ENCODE measurements at regions not wholly inside any gene's neighbourhood (a gene's known extent, or its start where the extent isn't known, plus 50 kb on each side); places are given as distances from the start of the nearest gene placed in this dataset.

GRCh38 chr5:86879086-86879485, 261.3 kb downstream of the COX7C start:
- no peak for DNase-seq (ENCODE audit: low read depth)

DNA sequence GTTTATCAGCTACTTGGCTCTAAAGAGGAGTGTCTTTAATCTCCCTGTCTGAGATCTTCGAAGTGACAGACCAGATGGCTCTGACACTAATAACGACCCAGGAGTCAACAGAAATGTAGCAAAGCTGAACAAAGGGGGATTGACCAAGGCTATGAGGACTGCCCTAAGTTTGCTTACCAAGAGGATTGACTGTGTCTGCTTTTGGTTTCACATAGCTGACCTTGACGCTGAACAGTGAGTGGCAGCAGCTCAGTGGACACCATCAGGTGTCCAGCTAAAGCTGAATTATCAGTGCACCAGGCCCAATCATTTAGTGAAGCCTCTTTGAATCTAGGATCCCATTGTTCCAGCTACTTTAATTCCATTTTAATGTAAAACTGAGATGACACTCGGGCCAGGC, 262.6 kb downstream of the COX7C start:
- DNase-seq (ENCODE audit: low read depth) = no peak

- peak; percentile 3 for DNase-seq (ENCODE audit: low read depth)
Observed at GRCh38 chr5:86880785-86881492, 263.2 kb downstream of the COX7C start.

- DNase-seq (ENCODE audit: low read depth) = no peak
Observed at GRCh38 chr5:86881493-86882090, 263.9 kb downstream of the COX7C start.

- no peak for DNase-seq (ENCODE audit: low read depth)
Observed at GRCh38 chr5:86884608-86885007, 266.9 kb downstream of the COX7C start.

DNA sequence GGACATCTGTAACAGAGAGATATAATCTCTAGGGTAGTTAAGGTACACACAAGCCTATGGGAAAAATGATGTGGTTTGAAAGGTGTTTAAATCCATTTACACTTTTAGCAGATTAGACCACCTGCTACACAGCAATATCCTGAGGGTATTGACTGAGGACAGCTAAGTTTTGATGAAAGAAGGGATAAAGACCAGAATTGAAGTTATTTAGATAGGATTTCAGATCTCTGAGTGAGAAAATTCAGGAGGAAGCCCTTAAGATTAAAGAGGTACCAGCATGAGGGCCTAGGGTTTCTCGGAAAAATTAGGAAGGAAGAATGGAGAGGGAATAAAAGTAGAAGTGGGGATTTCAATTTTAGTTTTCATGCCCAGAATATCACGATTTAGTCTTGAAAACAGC, 267.3 kb downstream of the COX7C start:
- no peak for DNase-seq (ENCODE audit: low read depth)

DNA sequence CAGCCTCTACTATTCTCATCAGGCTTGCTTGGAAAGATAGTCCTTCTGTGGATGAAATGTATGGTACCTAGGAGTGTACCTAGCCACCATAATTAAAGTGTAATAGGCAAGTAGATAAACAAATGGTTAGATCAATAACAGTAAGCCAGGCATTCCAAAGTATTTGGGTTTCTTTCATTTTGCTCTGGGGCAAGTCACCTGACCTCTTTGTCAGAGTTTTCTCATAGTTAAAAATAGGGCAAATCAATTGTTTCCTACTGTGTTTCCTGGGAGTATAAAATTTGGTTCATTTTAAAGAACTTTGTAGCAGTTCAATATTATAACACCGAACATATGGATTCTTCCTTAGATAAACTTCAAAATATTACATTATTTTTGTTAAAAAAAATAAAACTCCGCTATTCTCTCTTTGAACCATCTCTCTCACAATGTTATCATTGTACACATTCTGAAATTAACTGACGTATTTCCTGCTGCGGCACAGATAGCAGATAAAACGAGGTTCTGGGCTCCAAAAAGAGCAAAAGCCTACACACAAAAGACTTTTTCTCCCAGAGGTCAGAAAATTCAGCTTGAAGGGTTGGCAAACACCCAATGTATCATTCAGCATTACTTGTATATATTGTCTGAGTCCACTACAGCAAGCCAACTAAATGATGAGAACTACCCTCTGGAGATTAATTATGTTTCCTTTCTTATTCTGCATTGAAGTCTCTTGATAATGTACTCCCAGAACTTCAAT, 267.9 kb downstream of the COX7C start:
- DNase-seq (ENCODE audit: low read depth) = no peak

DNA sequence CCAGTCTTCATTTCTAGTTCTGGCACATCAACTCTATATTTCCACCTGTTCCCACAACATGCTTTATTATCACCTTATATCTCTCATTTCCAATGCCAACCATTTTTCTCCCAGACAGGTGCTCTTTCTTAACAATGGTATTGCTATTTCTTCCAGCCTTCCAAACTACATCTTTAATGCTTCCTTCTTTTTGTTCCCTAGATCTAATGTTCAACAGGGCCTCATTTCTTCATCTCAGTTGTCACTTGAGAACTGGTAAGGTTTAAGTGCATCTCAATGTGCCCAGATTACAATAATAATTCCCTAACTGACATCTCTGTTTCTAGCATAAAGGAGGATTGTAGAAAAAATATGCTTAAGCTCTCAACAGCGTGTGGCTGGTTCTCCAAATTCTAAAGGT, 272.6 kb downstream of the COX7C start:
- no peak for DNase-seq (ENCODE audit: low read depth)

- no peak for DNase-seq (ENCODE audit: low read depth)
Observed at GRCh38 chr5:86894056-86894455, 276.3 kb downstream of the COX7C start.

DNA sequence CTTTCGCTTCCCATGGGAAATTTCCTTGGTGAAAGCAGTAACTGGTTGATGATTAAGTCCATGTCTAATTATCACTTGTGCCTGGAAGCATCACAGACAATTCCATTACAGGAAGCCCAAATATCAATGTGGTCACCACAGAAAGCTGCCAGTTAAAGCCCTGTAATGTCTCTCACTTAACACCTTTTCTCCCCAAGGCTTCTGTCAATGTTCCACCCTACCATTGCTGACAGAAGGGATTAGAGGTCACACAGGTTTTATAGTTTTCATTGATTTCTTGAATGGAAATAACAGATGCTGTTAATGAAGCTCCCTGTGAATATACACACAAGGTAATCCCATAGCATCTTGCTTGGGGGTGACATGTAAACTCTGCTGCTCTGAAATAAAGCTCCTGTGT, 279.2 kb downstream of the COX7C start:
- no peak for DNase-seq (ENCODE audit: low read depth)

DNA sequence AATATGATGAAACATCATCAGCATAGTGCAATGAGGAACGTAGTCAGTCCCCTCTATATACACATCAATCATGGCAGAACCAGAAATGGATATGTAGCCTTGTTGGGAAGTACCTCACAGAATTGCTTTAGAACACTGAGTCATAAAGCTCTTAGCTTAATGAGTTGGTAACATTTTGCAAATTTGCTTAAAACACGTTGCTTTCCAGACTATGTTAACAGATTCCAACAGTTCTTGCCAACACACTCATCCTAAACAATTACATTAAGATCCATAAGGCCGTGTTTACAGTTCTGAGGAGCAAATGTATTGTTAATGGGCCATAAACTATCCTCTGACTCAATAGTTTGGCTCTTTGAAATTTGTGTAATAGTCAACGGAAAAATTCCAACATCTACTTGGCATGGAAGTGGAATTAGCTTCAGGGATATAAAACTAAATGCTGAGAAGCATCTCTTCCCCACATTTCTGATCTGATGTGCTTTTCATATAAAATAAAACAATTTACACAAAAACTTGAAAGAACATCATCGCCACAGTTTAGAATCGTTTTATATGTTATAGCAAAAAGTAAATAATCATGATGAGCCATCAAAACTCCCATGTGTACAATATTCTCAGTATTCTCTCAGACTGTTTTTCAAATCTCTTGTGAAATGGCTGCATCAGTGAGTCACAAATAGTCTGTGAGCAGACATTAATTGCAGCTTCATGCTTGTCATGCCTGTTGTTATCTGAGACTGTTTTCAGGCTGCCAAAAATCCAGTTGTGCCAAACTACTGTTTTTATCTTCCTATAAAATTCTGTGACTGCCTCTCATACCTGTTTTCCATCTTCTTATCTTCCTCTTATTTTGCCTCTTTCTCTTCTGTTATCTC, 291.9 kb downstream of the COX7C start:
- no peak for DNase-seq (ENCODE audit: low read depth)

DNA sequence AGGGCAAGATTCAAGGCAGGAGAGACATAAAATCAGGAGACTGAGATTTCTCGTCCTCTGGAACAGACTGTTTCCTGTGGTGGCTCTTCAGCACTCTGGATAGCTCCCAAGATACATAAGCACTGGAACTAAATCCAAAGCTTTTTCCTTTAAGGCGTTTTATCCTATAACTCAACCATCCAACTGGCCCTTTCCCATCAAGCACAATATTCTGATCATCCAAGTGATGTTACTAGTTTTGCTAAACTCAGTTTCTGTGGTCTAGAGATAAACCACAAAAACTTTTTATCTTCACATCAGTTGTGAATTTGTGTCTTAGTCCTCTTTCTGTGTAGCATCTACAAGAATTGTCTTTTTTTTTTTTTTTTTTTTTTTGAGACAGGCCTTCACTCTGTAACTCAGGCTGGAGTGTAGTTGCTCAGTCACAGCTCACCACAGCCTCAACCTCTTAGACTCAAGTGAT, 299.4 kb downstream of the COX7C start:
- DNase-seq (ENCODE audit: low read depth) = no peak

GRCh38 chr5:86918246-86918645, 300.5 kb downstream of the COX7C start:
- no peak for DNase-seq (ENCODE audit: low read depth)

GRCh38 chr5:86926033-86926432, 308.3 kb downstream of the COX7C start:
- DNase-seq (ENCODE audit: low read depth) = no peak

DNA sequence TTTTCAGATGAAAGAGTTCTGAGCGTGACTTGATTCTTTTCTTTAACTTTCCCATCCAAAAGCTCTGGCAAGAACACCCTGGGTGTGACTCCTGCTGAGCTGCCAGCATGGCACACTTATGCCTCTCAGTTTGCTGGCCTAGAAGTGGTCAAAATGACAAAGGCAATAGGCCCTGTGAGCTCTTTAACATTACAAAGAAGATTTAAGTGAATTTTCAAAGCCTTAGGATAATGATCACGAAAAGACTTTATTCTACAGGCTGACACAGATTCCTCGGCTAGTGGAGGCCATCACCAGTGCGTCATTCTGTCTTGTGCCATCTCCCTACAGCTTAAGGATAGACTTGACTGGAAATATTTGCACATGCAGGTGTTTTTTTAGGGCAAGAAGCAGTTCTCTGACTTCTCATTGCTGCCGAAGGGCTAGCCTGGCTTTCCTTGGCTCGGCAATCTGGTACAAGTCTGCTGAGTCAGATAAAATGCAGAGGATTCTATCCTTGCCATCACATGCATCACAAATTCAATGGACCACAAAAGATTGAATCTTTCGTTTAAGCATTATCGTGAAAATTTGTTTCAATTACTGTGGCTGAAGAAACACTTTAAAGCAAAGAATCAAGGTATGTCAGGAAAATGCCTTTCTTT, 311.5 kb downstream of the COX7C start:
- no peak for DNase-seq (ENCODE audit: low read depth)

DNA sequence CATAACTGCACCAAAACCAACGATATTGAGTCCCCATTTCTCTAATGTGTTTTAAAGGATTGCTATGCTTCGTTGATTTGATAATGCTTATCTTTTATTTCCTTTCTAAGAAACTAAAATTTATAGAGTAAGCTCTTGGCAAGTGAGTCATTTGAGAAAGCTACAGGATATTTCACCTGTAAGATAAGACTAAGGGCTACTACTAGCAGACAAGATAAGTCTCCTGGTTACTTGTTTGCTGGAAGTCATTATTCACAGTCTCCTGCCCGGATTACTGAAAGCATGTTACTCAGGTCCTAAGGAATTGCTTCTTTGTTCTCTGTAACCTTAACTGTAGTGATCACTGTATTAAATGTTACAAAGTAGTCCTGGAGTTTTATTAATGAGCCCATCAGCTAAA, 315.9 kb upstream of the RASA1 start:
- no peak for DNase-seq (ENCODE audit: low read depth)

GRCh38 chr5:86964889-86965288, 302.8 kb upstream of the RASA1 start:
- DNase-seq (ENCODE audit: low read depth) = no peak

DNA sequence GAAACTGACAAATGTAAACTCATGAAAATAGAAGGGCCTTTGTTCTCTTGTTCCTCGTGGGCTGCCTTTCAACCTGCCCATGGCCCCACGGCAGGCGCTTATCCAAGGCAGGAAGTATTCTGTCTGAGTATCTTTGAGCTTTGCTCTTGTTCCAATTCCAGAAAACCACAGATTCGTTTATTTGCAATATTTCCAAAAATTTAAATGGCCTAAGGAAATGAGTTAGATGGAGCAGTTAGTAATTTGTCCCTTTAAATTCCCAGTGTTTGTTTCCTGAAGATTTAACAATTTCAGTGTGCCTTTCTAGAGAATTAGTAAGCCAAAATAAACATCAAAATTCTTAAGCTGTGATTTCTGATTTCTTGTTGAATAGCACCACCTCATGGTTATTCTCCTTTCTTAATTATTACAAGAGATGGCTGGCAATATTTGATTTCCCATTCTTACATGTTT, 299.4 kb upstream of the RASA1 start:
- no peak for DNase-seq (ENCODE audit: low read depth)

DNA sequence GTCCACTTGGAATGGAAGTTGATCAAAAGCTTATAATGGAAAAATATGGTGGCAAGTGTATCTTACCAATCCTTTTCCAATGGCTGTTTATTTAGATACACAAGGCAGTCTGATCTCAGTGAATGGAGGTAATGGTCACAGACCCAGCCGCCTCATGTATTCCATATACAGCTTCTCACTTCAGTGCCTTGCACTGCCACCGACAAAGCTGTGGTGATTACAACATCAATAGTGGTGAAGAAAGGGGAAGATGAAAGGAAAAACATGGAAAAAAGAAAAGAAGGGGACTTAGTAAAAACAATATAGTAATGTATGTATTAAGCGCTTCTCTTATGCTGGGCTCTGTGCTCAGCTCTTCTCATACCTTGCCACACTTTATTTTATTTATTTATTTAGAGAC, 297.3 kb upstream of the RASA1 start:
- no peak for DNase-seq (ENCODE audit: low read depth)

DNA sequence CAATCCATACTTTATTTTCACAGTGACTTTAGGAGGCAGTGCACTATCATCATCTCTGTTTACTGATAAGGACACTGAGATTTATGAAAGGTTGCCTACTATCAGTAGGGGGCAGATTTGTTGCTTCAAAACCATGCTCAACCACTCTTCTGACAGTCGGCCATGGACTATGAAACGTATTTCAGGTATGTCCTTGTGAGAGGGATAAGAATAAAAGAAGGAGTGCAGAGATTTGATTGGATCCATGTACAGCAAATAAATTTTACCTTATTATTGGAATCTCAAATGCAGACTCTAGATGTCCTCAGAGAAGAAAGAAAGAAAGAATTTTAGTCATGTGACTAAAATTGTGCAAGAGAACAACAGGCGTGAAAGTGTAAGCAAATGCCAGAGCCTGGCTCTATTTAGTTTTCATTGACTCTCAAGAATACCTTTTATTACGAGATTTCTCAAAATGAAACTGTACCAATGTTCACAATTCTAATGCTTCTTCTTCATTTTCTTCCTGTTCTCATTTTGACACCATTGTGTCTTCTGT, 296.6 kb upstream of the RASA1 start:
- no peak for DNase-seq (ENCODE audit: low read depth)

- no peak for DNase-seq (ENCODE audit: low read depth)
Observed at GRCh38 chr5:86974955-86975354, 292.7 kb upstream of the RASA1 start.

Measured in stimulated activated CD8-positive, alpha-beta memory T cell treated with anti-CD3 and anti-CD28 coated beads, Interleukin-15, amount 100 ng/mL, for 24 hours (primary cell).